ENCODE measurements at regions not wholly inside any gene's neighbourhood (a gene's known extent, or its start where the extent isn't known, plus 50 kb on each side); places are given as distances from the start of the nearest gene placed in this dataset.

- ChIA-PET POLR2A (no interaction called here), RAD21 (ENCODE audit: low non-redundant PET in 1 of 2, low total read pairs in 2 of 2, uncharacterized antibody in 2 of 2, unreplicated experiment in 2 of 2) (no interaction called here), CTCF (no interaction called here)
- no peak overlapping the region for H3K4me3 ChIP-seq (replicated peaks in 1 of 2; ENCODE audit: low read depth in 1 of 2, low read length in 2 of 2)
- no peak for TF ChIP-seq JUND (IDR thresholded peaks at IDR 0.05)
- no peak for TF ChIP-seq SIN3A (IDR thresholded peaks at IDR 0.05; ENCODE audit: low read depth)
- TF ChIP-seq FOSL1 (IDR thresholded peaks at IDR 0.05; ENCODE audit: low read depth), result no peak
- no peak for TF ChIP-seq EZH2phosphoT487 (IDR thresholded peaks at IDR 0.05; ENCODE audit: borderline replicate concordance)
- no peak for TF ChIP-seq SRF (IDR thresholded peaks at IDR 0.05; ENCODE audit: low read depth)
- TF ChIP-seq ZNF274 (IDR thresholded peaks at IDR 0.05; ENCODE audit: low read depth, low read length), result no peak
- no peak for TF ChIP-seq YY1 (IDR thresholded peaks at IDR 0.05; ENCODE audit: extremely low read depth, insufficient replicate concordance, low read depth, low read length)
- TF ChIP-seq POLR2A (IDR thresholded peaks at IDR 0.05; ENCODE audit: borderline replicate concordance, extremely low read depth, insufficient read depth, insufficient read length), result no peak
- TF ChIP-seq MAX (IDR thresholded peaks at IDR 0.05), result no peak
- no peak for TF ChIP-seq RAD21 (IDR thresholded peaks at IDR 0.05; ENCODE audit: low read depth)
- no peak for TF ChIP-seq REST (IDR thresholded peaks at IDR 0.05; ENCODE audit: low read depth)
- TF ChIP-seq ATF3 (IDR thresholded peaks at IDR 0.05), result no peak
- no peak for TF ChIP-seq ELF1 (IDR thresholded peaks at IDR 0.05; ENCODE audit: borderline replicate concordance, low read depth)
- no peak for TF ChIP-seq SP1 (IDR thresholded peaks at IDR 0.05; ENCODE audit: low read depth)
- no peak for TF ChIP-seq TCF7L2 (IDR thresholded peaks at IDR 0.05; ENCODE audit: borderline replicate concordance, extremely low read depth, insufficient read depth, insufficient read length)
- TF ChIP-seq EGR1 (IDR thresholded peaks at IDR 0.05; ENCODE audit: low read depth), result no peak
- no peak for TF ChIP-seq CBX3 (IDR thresholded peaks at IDR 0.05; ENCODE audit: low read depth)
- TF ChIP-seq ZFX (IDR thresholded peaks at IDR 0.05), result no peak
- no peaks in the 10 kb centered on the region for H3K36me3 ChIP-seq (ENCODE audit: control insufficient read depth in 1 of 2, insufficient read depth in 2 of 2, low read length in 2 of 2)
- intact Hi-C loops (cut with micrococcal nuclease), result no loop called here
- no peaks in the 10 kb centered on the region for H3K9me3 ChIP-seq (ENCODE audit: control insufficient read depth in 1 of 2, insufficient read depth in 1 of 2, low read depth in 1 of 2, low read length in 2 of 2)
- no peaks in the 10 kb centered on the region for H4K20me1 ChIP-seq (ENCODE audit: insufficient read depth)
- H3K9me2 ChIP-seq (ENCODE audit: insufficient read depth), result no peaks in the 10 kb centered on the region
- no peaks in the 10 kb centered on the region for H3K79me2 ChIP-seq (ENCODE audit: insufficient read depth, low read length)
- no peak for DNase-seq (ENCODE audit: low read depth, low spot score)
- H2AFZ ChIP-seq (ENCODE audit: low read depth, low read length, poor library complexity, severe bottlenecking), result no peak overlapping the region
- no peak for ATAC-seq
- H3K4me1 ChIP-seq (ENCODE audit: control insufficient read depth in 1 of 2, insufficient read depth in 2 of 2, low read length in 2 of 2), result peaks cover 0 to 4% of the 10 kb centered on the region in 2 experiments; a peak in 1 of 4 replicates
- H3K27me3 ChIP-seq (ENCODE audit: insufficient read depth, low read length), result no peaks in the 10 kb centered on the region
- H3K27ac ChIP-seq (ENCODE audit: low read depth, low read length), result no peak overlapping the region
- BruUV-seq (replicated peaks), result no TSS peak
- no peak overlapping the region for H3K9ac ChIP-seq (ENCODE audit: low read length)
- no peak overlapping the region for H3K4me2 ChIP-seq (ENCODE audit: low read length)
Observed at GRCh38 chr4:32778025-32778424, 2057.9 kb downstream of the PCDH7 start.

All from HCT116 (cell line).